ENCODE measurements at regions not wholly inside any gene's neighbourhood (a gene's known extent, or its start where the extent isn't known, plus 50 kb on each side); places are given as distances from the start of the nearest gene placed in this dataset.

DNA sequence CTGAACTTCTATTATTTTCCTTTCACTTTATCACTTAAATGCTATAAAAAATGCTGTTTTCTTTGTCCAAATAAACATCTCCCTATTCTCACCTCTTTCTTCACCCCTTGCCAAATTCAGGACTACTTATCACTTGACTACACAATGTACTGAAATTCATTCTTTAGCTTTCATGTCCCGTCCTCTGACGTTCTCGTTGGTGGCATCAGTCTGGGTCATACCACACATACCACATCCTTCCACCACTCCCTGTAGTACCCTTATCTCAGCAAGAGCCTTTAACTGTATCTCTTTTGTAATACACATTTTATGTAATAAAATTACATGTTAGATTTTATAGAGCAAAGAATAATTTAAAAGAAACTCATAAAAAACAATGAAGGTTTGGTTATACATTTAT is 231.1 kb upstream of the PAPPA start:
- H3K27me3 Mint-ChIP-seq (ENCODE audit: low read depth) = no peaks in the 10 kb centered on the region
- peaks cover 15% of the 10 kb centered on the region for H3K9me3 Mint-ChIP-seq
- H3K36me3 Mint-ChIP-seq = no peaks in the 10 kb centered on the region
- no peak for DNase-seq (ENCODE audit: low spot score in 2 of 2, unreplicated experiment in 2 of 2)
- no peak overlapping the region for H3K4me3 Mint-ChIP-seq
- no peaks in the 10 kb centered on the region for H3K4me1 Mint-ChIP-seq
- TF ChIP-seq, protein P1, sequence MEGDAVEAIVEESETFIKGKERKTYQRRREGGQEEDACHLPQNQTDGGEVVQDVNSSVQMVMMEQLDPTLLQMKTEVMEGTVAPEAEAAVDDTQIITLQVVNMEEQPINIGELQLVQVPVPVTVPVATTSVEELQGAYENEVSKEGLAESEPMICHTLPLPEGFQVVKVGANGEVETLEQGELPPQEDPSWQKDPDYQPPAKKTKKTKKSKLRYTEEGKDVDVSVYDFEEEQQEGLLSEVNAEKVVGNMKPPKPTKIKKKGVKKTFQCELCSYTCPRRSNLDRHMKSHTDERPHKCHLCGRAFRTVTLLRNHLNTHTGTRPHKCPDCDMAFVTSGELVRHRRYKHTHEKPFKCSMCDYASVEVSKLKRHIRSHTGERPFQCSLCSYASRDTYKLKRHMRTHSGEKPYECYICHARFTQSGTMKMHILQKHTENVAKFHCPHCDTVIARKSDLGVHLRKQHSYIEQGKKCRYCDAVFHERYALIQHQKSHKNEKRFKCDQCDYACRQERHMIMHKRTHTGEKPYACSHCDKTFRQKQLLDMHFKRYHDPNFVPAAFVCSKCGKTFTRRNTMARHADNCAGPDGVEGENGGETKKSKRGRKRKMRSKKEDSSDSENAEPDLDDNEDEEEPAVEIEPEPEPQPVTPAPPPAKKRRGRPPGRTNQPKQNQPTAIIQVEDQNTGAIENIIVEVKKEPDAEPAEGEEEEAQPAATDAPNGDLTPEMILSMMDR (IDR thresholded peaks at IDR 0.05; ENCODE audit: unreplicated experiment) = no peak
- H3K27ac Mint-ChIP-seq = no peak overlapping the region

DNA sequence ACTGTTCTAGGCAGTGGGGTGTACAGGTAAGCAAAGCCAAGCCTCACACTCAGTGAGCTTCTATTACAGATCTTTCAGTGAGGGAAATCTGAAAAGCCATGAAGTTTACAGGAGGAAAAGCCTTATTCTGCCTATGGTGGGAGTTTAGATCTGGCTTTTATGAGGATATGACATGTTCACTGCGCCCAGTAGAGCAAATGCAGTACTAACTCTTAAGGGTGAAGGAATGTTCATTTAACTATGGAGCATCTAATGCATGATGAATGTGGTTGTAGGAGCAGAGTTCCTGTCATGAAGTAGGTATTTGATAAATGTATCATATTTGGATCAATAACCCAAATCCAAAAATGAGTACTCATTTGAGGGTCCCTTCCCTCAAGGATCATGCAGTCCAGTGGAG is 230.2 kb upstream of the PAPPA start:
- H3K4me1 Mint-ChIP-seq = no peaks in the 10 kb centered on the region
- no peak overlapping the region for H3K4me3 Mint-ChIP-seq
- H3K27me3 Mint-ChIP-seq (ENCODE audit: low read depth) = no peaks in the 10 kb centered on the region
- no peak overlapping the region for H3K27ac Mint-ChIP-seq
- DNase-seq (ENCODE audit: low spot score in 2 of 2, unreplicated experiment in 2 of 2) = no peak
- H3K9me3 Mint-ChIP-seq = peaks cover 15% of the 10 kb centered on the region
- H3K36me3 Mint-ChIP-seq = no peaks in the 10 kb centered on the region
- TF ChIP-seq, protein P1 (IDR thresholded peaks at IDR 0.05; ENCODE audit: unreplicated experiment) = no peak

DNA sequence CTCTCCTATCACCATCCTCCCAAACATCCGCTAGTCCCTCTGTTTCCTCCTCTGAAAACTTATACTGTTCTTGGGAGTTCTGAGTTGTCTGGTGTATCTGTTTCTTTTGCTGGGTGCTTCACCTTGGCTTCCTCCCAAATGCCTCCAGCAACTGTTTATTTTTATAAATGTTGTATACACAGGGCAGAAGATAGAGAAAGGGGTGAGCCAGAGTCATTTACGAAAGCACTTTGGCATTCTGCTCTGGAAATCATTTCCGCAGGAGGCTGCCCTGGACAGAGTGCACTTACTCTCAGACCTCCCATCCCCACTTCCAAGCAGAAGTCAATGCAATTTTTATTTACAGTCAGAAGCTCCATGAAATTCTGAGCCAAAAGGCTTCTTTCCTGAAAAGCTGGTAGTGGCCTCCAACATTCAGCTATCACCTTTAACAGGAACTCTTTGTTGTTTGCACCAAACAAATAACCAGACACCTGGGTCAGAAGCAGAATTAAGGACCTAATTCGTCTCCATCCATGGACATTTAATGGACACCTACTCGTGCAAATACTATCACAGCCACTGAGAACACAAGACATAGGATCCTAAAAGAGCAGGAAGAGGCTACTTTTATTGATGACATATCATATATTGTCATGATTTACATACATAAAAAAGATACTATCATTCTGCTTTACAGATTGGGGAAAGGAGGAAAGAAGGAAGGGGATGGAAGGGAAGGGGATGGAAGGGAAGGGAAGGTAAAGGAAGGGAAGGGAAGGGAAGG is 229.5 kb upstream of the PAPPA start:
- H3K4me3 Mint-ChIP-seq = no peak overlapping the region
- no peaks in the 10 kb centered on the region for H3K36me3 Mint-ChIP-seq
- H3K27ac Mint-ChIP-seq = no peak overlapping the region
- TF ChIP-seq, protein P1 (IDR thresholded peaks at IDR 0.05; ENCODE audit: unreplicated experiment) = no peak
- H3K27me3 Mint-ChIP-seq (ENCODE audit: low read depth) = no peaks in the 10 kb centered on the region
- no peaks in the 10 kb centered on the region for H3K4me1 Mint-ChIP-seq
- H3K9me3 Mint-ChIP-seq = peaks cover 12% of the 10 kb centered on the region
- no peak for DNase-seq (ENCODE audit: low spot score in 2 of 2, unreplicated experiment in 2 of 2)

DNA sequence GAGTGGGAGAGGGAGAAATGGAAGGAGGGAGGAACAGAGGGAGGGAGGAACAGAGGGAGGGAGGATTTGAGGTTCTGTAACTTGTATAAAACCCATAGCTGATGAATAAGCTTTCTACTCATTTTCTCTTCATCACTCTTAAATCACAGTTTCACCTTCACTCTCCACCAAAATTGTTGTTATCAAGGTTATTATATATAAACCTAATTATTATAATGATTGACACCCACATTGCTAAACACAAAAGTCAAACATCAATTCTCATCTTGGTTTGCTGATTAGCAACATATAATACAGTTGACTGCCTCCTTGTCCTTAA is 229.0 kb upstream of the PAPPA start:
- Mint-ChIP-seq H3K27me3 (ENCODE audit: low read depth) (no peaks in the 10 kb centered on the region), H3K27ac (no peak overlapping the region), H3K9me3 (peaks cover 12% of the 10 kb centered on the region), H3K36me3 (no peaks in the 10 kb centered on the region), H3K4me1 (no peaks in the 10 kb centered on the region), H3K4me3 (no peak overlapping the region)
- TF ChIP-seq, protein P1 (IDR thresholded peaks at IDR 0.05; ENCODE audit: unreplicated experiment) = no peak
- no peak for DNase-seq (ENCODE audit: low spot score in 2 of 2, unreplicated experiment in 2 of 2)

DNA sequence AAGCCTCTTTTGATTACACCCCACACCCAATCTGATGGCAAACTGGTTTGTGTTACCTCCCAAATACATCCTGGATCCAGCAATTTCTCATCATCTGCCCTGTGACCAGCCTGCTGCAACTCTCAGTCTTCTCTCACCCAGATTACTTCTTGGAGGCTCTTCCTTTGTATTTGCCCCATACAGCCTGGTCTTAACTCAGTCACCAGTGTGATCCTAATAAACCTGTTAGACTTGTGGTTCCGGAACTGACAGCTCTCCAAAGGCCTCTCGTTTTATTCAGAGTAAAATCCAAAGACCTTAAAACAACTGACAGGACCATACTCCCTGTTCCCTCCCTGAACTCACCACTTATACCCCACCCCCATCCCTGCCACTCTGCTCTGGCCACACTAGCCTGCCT is 228.2 kb upstream of the PAPPA start:
- Mint-ChIP-seq H3K4me1 (peaks cover 4% of the 10 kb centered on the region), H3K27ac (no peak overlapping the region), H3K27me3 (ENCODE audit: low read depth) (no peaks in the 10 kb centered on the region), H3K9me3 (peaks cover 12% of the 10 kb centered on the region), H3K36me3 (no peaks in the 10 kb centered on the region), H3K4me3 (no peak overlapping the region)
- no peak for DNase-seq (ENCODE audit: low spot score in 2 of 2, unreplicated experiment in 2 of 2)
- TF ChIP-seq, protein P1 (IDR thresholded peaks at IDR 0.05; ENCODE audit: unreplicated experiment) = no peak

DNA sequence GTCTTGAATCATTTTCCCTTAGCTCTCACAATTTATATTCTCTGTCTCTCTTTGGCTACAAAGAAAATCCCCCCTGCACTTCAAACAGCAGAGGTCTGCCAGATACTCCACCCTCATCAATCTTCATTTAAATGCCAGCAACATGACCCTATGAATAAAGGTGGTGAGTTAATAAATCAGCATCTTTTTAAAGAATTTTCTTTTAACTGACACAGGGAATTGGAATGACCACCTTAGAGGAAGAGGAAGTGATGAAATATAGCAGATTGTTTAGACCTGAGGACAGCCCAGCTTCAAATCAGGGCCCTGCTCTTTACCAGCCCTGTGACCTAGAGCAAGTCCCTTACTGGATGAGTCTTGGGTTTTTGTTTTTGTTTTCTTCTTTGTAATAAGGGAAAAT is 223.1 kb upstream of the PAPPA start:
- Mint-ChIP-seq H3K9me3 (peaks cover 5% of the 10 kb centered on the region), H3K27me3 (ENCODE audit: low read depth) (no peaks in the 10 kb centered on the region), H3K4me3 (no peak overlapping the region), H3K36me3 (no peaks in the 10 kb centered on the region), H3K27ac (no peak overlapping the region), H3K4me1 (peaks cover 7% of the 10 kb centered on the region)
- TF ChIP-seq, protein P1 (IDR thresholded peaks at IDR 0.05; ENCODE audit: unreplicated experiment) = no peak
- no peak for DNase-seq (ENCODE audit: low spot score in 2 of 2, unreplicated experiment in 2 of 2)

All from mesothelial cell of epicardium (in vitro differentiated cells).